Spleen (tissue), 11 donors: ENCODE measurements at regions not wholly inside any gene's neighbourhood (a gene's known extent, or its start where the extent isn't known, plus 50 kb on each side); places are given as distances from the start of the nearest gene placed in this dataset.
"Not testable (repeated sequence)": the region's sequence is repeated elsewhere in the genome, so short reads cannot be mapped to it uniquely, and the experiment has no call there.

ENCODE experiments used
- DNase-seq: peaks from one replicate; pipeline ENCODE4 v3.0.0-alpha.2; 2020
- H3K27ac ChIP-seq, 8 donors: fragments of 200-600 bp; sonication (generic) in 7 of 8; 1 replicate in 4 of 8; 2 replicates in 4 of 8; pipeline versions ENCODE4 v1.5.0 to v1.8.0; 2016 to 2021; ENCODE audit warnings: inconsistent platforms in 4 of 8, mild to moderate bottlenecking in 4 of 8, moderate library complexity in 1 of 8
- H3K27me3 ChIP-seq, 7 donors: fragments of 200-600 bp; sonication (generic) in 6 of 7; replicated peaks in 1 of 7; 1 replicate in 4 of 7; 2 replicates in 3 of 7; pipeline versions ENCODE4 v1.5.0 to v1.8.0; 2016 to 2021; ENCODE audit warnings: inconsistent platforms in 3 of 7, mild to moderate bottlenecking in 1 of 7
- H3K36me3 ChIP-seq, 6 donors: fragments of 200-600 bp; sonication (generic) in 5 of 6; 1 replicate in 4 of 6; 2 replicates in 2 of 6; pipeline versions ENCODE4 v1.5.0 to v1.8.0; 2016 to 2021; ENCODE audit warnings: inconsistent platforms in 2 of 6
- H3K4me1 ChIP-seq, 6 donors: fragments of 200-600 bp; sonication (generic) in 5 of 6; 1 replicate in 3 of 6; 2 replicates in 3 of 6; pipeline versions ENCODE4 v1.5.0 to v1.8.0; 2016 to 2021; ENCODE audit warnings: inconsistent platforms in 3 of 6
- H3K4me3 ChIP-seq, 8 donors: fragments of 200-600 bp; sonication (generic) in 7 of 8; 1 replicate in 4 of 8; 2 replicates in 4 of 8; pipeline versions ENCODE4 v1.5.0 to v1.8.0; 2016 to 2021; ENCODE audit warnings: inconsistent platforms in 4 of 8, mild to moderate bottlenecking in 4 of 8, moderate library complexity in 2 of 8
- H3K9me3 ChIP-seq, 8 donors: fragments of 200-600 bp; sonication (generic) in 7 of 8; 1 replicate in 4 of 8; 2 replicates in 4 of 8; pipeline versions ENCODE4 v1.5.0 to v1.8.0; 2016 to 2021; ENCODE audit warnings: inconsistent platforms in 4 of 8
- CTCF ChIP-seq, 11 experiments: fragments of 200-600 bp in 7 of 11; fragments of 450-650 bp in 4 of 11; sonication (generic) in 4 of 11; IDR thresholded peaks in 8 of 11; conservative IDR thresholded peaks in 3 of 11; 1 replicate in 7 of 11; 2 replicates in 4 of 11; pipeline versions ENCODE4 v1.4.0 to v1.8.0; 2016 to 2021; ENCODE audit warnings: antibody characterized with exemption in 11 of 11, inconsistent platforms in 4 of 11, mild to moderate bottlenecking in 1 of 11
- POLR2A ChIP-seq, 3 donors: fragments of 450-650 bp; IDR thresholded peaks; one replicate each; pipeline ENCODE4 v1.5.1; 2017; ENCODE audit warnings: antibody characterized with exemption in 3 of 3, mild to moderate bottlenecking in 1 of 3
- POLR2AphosphoS5 ChIP-seq, 3 donors: sonication (generic); formaldehyde crosslinking; IDR thresholded peaks; one replicate each; pipeline ENCODE4 v1.5.1; 2017; ENCODE audit warnings: antibody characterized with exemption in 3 of 3
- WGBS, 5 donors: extraction: QIAGEN DNeasy Blood & Tissue Kit in 3 of 5; methylation state at CpG; one replicate each; pipeline versions ENCODE4 v1.1.5 to v1.1.7; 2013 to 2018; 5-methylcytosine and 5-hydroxymethylcytosine counted together
- intact Hi-C: fragments of 100-400 bp; cut with DNase I; formaldehyde crosslinking; loops from one replicate; pipeline ENCODE4 v1.15.0; 2023; ENCODE audit warnings: low total_unique reads
- donor health status: healthy with polysubstance abuse.
- donor health status: DM: no; HTN: no; CAD: no; lungs with moderate emphysema.
- donor health status: DM: no; HTN: no; CAD: no.
- donor health status: Bipolar disorder and iron deficiency.
- donor health status: healthy.
- donor health status: DM: no; HTN: no; CAD: no.
- donor health status: DM: yes; HTN: yes; CAD: no.

GRCh38 chr1:5603353-5604104 lies 388.7 kb downstream of the NPHP4 start:
- H3K27ac ChIP-seq: no peak overlapping the region
- no peak for DNase-seq
- H3K4me3 ChIP-seq: no peak overlapping the region
- intact Hi-C loops: no loop called here
- peaks cover 0 to 4% (median 0%) of the 10 kb centered on the region in 8 donors for H3K9me3 ChIP-seq
- no peaks in the 10 kb centered on the region for H3K4me1 ChIP-seq
- H3K27me3 ChIP-seq: peaks cover 0 to 23% (median 0%) of the 10 kb centered on the region in 7 donors
- 75 to 85% (median 79%) methylated on average over 3 of the region's 3 CpGs for WGBS, 5 donors
- no peaks in the 10 kb centered on the region for H3K36me3 ChIP-seq
- TF ChIP-seq CTCF (IDR thresholded peaks at IDR 0.05 in 8 of 11, conservative IDR thresholded peaks at IDR 0.05 in 3 of 11) (no peak), POLR2A (IDR thresholded peaks at IDR 0.05) (no peak), POLR2AphosphoS5 (IDR thresholded peaks at IDR 0.05) (no peak)

- intact Hi-C loops: not testable (repeated sequence)
- 49 to 70% (median 60%) methylated on average over 4 to 5 of the region's 5 CpGs for WGBS, 5 donors
These were observed 389.5 kb downstream of the NPHP4 start for GRCh38 chr1:5602718-5603117.

GRCh38 chr1:5601516-5601915 lies 390.7 kb downstream of the NPHP4 start:
- Histone ChIP-seq H3K27ac (no peak overlapping the region), H3K9me3 (no peaks in the 10 kb centered on the region), H3K36me3 (no peaks in the 10 kb centered on the region), H3K4me3 (no peak overlapping the region), H3K27me3 (peaks cover 0 to 16% (median 0%) of the 10 kb centered on the region in 7 donors), H3K4me1 (no peaks in the 10 kb centered on the region)
- no peak for TF ChIP-seq POLR2A (IDR thresholded peaks at IDR 0.05)
- TF ChIP-seq POLR2AphosphoS5 (IDR thresholded peaks at IDR 0.05): no peak
- no peak for TF ChIP-seq CTCF (IDR thresholded peaks at IDR 0.05 in 8 of 11, conservative IDR thresholded peaks at IDR 0.05 in 3 of 11)
- intact Hi-C loops: no loop called here
- 80 to 83% (median 83%) methylated on average over 21 of the region's 21 CpGs for whole genome bisulfite sequencing, 5 donors
- no peak for DNase-seq

More at GRCh38 chr1:5602718-5603117, 389.5 kb downstream of the NPHP4 start:
- H3K4me3 ChIP-seq, H3K4me1 ChIP-seq, H3K36me3 ChIP-seq, H3K27ac ChIP-seq, H3K9me3 ChIP-seq, DNase-seq: not testable (repeated sequence)
- peaks cover 0 to 16% (median 0%) of the 10 kb centered on the region in 7 donors for H3K27me3 ChIP-seq

- Histone ChIP-seq H3K4me1 (no peaks in the 10 kb centered on the region), H3K27me3 (peaks cover 0 to 16% (median 0%) of the 10 kb centered on the region in 7 donors), H3K4me3 (no peak overlapping the region), H3K9me3 (no peaks in the 10 kb centered on the region), H3K27ac (no peak overlapping the region), H3K36me3 (no peaks in the 10 kb centered on the region)
- 65 to 88% (median 75%) methylated on average over 6 of the region's 6 CpGs for WGBS, 5 donors
- intact Hi-C loops: no loop called here
- DNase-seq: no peak
- no peak for TF ChIP-seq POLR2A (IDR thresholded peaks at IDR 0.05)
- no peak for TF ChIP-seq POLR2AphosphoS5 (IDR thresholded peaks at IDR 0.05)
- no peak for TF ChIP-seq CTCF (IDR thresholded peaks at IDR 0.05 in 8 of 11, conservative IDR thresholded peaks at IDR 0.05 in 3 of 11)
These were observed 392.7 kb downstream of the NPHP4 start for GRCh38 chr1:5599541-5599940.
